ENCODE measurements at regions not wholly inside any gene's neighbourhood (a gene's known extent, or its start where the extent isn't known, plus 50 kb on each side); places are given as distances from the start of the nearest gene placed in this dataset.

DNA sequence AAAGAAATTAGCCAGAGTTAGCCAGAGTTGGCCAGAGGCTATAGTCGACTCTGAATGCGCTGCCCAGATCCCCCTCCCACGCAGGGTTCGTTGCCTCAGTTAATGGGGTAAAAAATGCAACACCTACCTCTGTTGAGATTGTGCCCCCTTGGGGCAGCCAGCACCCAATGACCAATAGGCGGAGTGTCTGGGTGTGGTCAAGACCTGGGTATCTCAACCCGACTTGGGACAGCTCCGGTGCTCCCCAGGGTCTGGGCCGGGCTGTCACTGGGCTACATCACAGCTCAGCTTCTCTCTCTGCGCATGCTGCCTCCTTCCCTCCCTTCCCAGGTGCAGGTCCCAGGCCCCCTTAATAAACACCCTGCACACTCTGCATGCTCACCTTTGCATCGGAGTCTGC is 59.6 kb upstream of the GCSH start:
- TF ChIP-seq, protein P1, sequence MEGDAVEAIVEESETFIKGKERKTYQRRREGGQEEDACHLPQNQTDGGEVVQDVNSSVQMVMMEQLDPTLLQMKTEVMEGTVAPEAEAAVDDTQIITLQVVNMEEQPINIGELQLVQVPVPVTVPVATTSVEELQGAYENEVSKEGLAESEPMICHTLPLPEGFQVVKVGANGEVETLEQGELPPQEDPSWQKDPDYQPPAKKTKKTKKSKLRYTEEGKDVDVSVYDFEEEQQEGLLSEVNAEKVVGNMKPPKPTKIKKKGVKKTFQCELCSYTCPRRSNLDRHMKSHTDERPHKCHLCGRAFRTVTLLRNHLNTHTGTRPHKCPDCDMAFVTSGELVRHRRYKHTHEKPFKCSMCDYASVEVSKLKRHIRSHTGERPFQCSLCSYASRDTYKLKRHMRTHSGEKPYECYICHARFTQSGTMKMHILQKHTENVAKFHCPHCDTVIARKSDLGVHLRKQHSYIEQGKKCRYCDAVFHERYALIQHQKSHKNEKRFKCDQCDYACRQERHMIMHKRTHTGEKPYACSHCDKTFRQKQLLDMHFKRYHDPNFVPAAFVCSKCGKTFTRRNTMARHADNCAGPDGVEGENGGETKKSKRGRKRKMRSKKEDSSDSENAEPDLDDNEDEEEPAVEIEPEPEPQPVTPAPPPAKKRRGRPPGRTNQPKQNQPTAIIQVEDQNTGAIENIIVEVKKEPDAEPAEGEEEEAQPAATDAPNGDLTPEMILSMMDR (conservative IDR thresholded peaks at IDR 0.05) = no peak
- TF ChIP-seq EZH2 (IDR thresholded peaks at IDR 0.05; ENCODE audit: low read depth) = no peak

Data from PC-9 (cell line).